Liver (tissue), 3 donors: ENCODE measurements at regions not wholly inside any gene's neighbourhood (a gene's known extent, or its start where the extent isn't known, plus 50 kb on each side); places are given as distances from the start of the nearest gene placed in this dataset.

Source experiments
- CTCF ChIP-seq: fragments of 150-350 bp; IDR thresholded peaks from 2 replicates; pipeline ENCODE4 v1.5.1; 2017; ENCODE audit warnings: improper control_type of control experiment, low read depth, low read length; ENCODE audit not compliant: missing input control
- GABPA ChIP-seq, 2 donors: IDR thresholded peaks in 1 of 2; conservative IDR thresholded peaks in 1 of 2; 2 replicates each; pipeline ENCODE4 v1.6.1; 2016; ENCODE audit warnings: antibody characterized with exemption in 2 of 2, mild to moderate bottlenecking in 1 of 2, moderate library complexity in 1 of 2
- REST ChIP-seq: IDR thresholded peaks from 2 replicates; pipeline ENCODE4 v1.6.1; 2016; ENCODE audit warnings: antibody characterized with exemption, mild to moderate bottlenecking
- TAF1 ChIP-seq: conservative IDR thresholded peaks from 2 replicates; pipeline ENCODE4 v1.6.1; 2016; ENCODE audit warnings: antibody characterized with exemption, mild to moderate bottlenecking
- donor health status: healthy.
- donor health status: healthy.

- no peak for TF ChIP-seq CTCF
- TF ChIP-seq TAF1: no peak
- no peak for TF ChIP-seq GABPA (IDR thresholded peaks at IDR 0.05 in 1 of 2, conservative IDR thresholded peaks at IDR 0.05 in 1 of 2)
- TF ChIP-seq REST: no peak
These were observed 108.7 kb upstream of the ACTRT2 start for GRCh38 chr1:2912424-2913061.
